Endodermal cell (in vitro differentiated cells): ENCODE measurements at regions not wholly inside any gene's neighbourhood (a gene's known extent, or its start where the extent isn't known, plus 50 kb on each side); places are given as distances from the start of the nearest gene placed in this dataset.

Source experiments
- DNase-seq: peaks from one replicate; pipeline ENCODE4 v3.0.0-alpha.2; 2017
- H3K27ac ChIP-seq: 2 replicates; pipeline ENCODE4 v1.5.1; 2013; ENCODE audit warnings: mild to moderate bottlenecking, low read depth, low read length, moderate library complexity
- H3K27me3 ChIP-seq: 2 replicates; pipeline ENCODE4 v1.6.1; 2013; ENCODE audit warnings: mild to moderate bottlenecking, low read length, moderate library complexity; ENCODE audit not compliant: insufficient read depth, control insufficient read depth, poor library complexity, severe bottlenecking
- H3K36me3 ChIP-seq: 2 replicates; pipeline ENCODE4 v1.7.0; 2013; ENCODE audit warnings: mild to moderate bottlenecking, low read length, moderate library complexity; ENCODE audit not compliant: control insufficient read depth, insufficient read depth
- H3K4me1 ChIP-seq: one replicate; pipeline ENCODE4 v1.7.0; 2013; ENCODE audit warnings: low read length; ENCODE audit not compliant: control insufficient read depth, insufficient read depth
- H3K4me3 ChIP-seq: 2 replicates; pipeline ENCODE4 v1.5.1; 2013; ENCODE audit warnings: mild to moderate bottlenecking, low read length, moderate library complexity
- H3K9ac ChIP-seq: 2 replicates; pipeline ENCODE4 v1.6.1; 2013; ENCODE audit warnings: mild to moderate bottlenecking, low read length, moderate library complexity; ENCODE audit not compliant: poor library complexity, severe bottlenecking; ENCODE audit errors: extremely low read depth
- H3K9me3 ChIP-seq: 2 replicates; pipeline ENCODE4 v1.6.1; 2013; ENCODE audit warnings: mild to moderate bottlenecking, low read length, moderate library complexity; ENCODE audit not compliant: control insufficient read depth
- H3K27ac Mint-ChIP-seq: 2 replicates; pipeline ENCODE4 v1.8.0; 2020; ENCODE audit warnings: mixed read lengths
- H3K27me3 Mint-ChIP-seq: 2 replicates; pipeline ENCODE4 v1.8.0; 2021; ENCODE audit warnings: mild to moderate bottlenecking, mixed read lengths; ENCODE audit not compliant: insufficient read depth
- H3K36me3 Mint-ChIP-seq: 2 replicates; pipeline ENCODE4 v1.8.0; 2020; ENCODE audit warnings: low read depth, mixed read lengths
- H3K4me1 Mint-ChIP-seq: 2 replicates; pipeline ENCODE4 v1.8.0; 2020; ENCODE audit warnings: mixed read lengths
- H3K4me3 Mint-ChIP-seq: 2 replicates; pipeline ENCODE4 v1.8.0; 2020; ENCODE audit warnings: mild to moderate bottlenecking, moderate library complexity, mixed read lengths
- H3K9me3 Mint-ChIP-seq: 2 replicates; pipeline ENCODE4 v1.8.0; 2020; ENCODE audit warnings: mild to moderate bottlenecking, mixed read lengths
- WGBS, 2 experiments: methylation state at CpG; one replicate each; pipeline versions ENCODE4 v1.1.5 to v1.1.7; 2013; ENCODE audit warnings: missing lambda C conversion rate in 2 of 2, mixed read lengths in 1 of 2; ENCODE audit not compliant: insufficient coverage in 1 of 2, insufficient read length in 1 of 2; 5-methylcytosine and 5-hydroxymethylcytosine counted together
- TF ChIP-seq, protein P1 (sequence below): fragments of 200-600 bp; sonication (generic); conservative IDR thresholded peaks from 2 replicates; pipeline ENCODE4 v1.5.0; 2021; ENCODE audit warnings: antibody characterized with exemption, mild to moderate bottlenecking

DNA sequence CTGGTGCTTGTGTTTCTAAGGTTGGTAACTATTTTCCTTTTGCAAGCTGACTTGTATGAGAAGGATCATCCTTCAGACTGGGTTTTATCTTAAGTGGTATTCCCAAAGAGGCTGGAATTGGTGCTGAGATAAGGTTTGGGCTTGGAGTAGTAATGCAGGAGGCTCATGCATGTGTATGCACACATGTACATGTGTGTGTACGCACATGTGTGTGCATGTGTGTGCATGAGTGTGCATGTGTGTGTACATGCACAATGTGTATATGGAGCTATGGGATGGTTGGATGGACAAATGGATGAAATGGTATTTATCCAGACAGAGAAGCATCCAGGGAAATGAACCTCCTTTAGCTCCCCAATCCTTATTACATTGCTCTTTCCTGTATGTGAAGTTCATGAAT lies 142.6 kb downstream of the CARTPT start:
- Mint-ChIP-seq H3K4me1 (peaks cover 11% of the 10 kb centered on the region), H3K27ac (no peak overlapping the region), H3K36me3 (no peaks in the 10 kb centered on the region), H3K27me3 (no peaks in the 10 kb centered on the region), H3K4me3 (no peak overlapping the region), H3K9me3 (peaks cover 10% of the 10 kb centered on the region)
- Histone ChIP-seq H3K4me3 (no peak overlapping the region), H3K27ac (no peak overlapping the region), H3K27me3 (no peaks in the 10 kb centered on the region), H3K9ac (no peak overlapping the region), H3K4me1 (no peaks in the 10 kb centered on the region), H3K9me3 (no peaks in the 10 kb centered on the region), H3K36me3 (no peaks in the 10 kb centered on the region)
- TF ChIP-seq, protein P1, sequence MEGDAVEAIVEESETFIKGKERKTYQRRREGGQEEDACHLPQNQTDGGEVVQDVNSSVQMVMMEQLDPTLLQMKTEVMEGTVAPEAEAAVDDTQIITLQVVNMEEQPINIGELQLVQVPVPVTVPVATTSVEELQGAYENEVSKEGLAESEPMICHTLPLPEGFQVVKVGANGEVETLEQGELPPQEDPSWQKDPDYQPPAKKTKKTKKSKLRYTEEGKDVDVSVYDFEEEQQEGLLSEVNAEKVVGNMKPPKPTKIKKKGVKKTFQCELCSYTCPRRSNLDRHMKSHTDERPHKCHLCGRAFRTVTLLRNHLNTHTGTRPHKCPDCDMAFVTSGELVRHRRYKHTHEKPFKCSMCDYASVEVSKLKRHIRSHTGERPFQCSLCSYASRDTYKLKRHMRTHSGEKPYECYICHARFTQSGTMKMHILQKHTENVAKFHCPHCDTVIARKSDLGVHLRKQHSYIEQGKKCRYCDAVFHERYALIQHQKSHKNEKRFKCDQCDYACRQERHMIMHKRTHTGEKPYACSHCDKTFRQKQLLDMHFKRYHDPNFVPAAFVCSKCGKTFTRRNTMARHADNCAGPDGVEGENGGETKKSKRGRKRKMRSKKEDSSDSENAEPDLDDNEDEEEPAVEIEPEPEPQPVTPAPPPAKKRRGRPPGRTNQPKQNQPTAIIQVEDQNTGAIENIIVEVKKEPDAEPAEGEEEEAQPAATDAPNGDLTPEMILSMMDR, result no peak
- no CpG with 5 or more reads among the region's 1 CpG for WGBS, 2 experiments
- DNase-seq, result no peak

DNA sequence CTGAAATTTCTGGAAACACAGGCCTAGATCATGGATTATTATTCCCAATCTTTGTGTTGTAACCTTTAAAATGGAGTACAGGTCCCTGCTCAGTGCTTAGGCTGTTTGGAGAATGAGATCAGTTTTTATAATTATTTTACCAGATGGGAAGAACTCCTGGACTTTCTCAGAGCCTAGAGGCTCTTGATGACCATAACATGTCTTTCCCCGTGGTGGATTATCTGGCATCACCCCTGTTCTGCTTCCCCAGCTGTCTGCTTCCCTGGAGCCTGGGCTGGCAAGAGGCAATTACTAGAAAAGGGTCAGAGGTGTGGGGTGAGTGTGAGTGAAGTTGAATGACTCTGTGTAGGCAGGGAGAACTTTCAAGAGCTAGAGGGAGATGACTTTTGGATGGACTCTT lies 143.0 kb downstream of the CARTPT start:
- Histone ChIP-seq H3K4me3 (no peak overlapping the region), H3K27me3 (no peaks in the 10 kb centered on the region), H3K9me3 (no peaks in the 10 kb centered on the region), H3K9ac (no peak overlapping the region), H3K4me1 (no peaks in the 10 kb centered on the region), H3K27ac (no peak overlapping the region), H3K36me3 (no peaks in the 10 kb centered on the region)
- 89 to 90% methylated on average over 1 of the region's 1 CpG for WGBS, 2 experiments
- Mint-ChIP-seq H3K4me1 (peaks cover 11% of the 10 kb centered on the region), H3K9me3 (peaks cover 9% of the 10 kb centered on the region), H3K4me3 (no peak overlapping the region), H3K27ac (no peak overlapping the region), H3K36me3 (no peaks in the 10 kb centered on the region), H3K27me3 (no peaks in the 10 kb centered on the region)
- no peak for DNase-seq
- TF ChIP-seq, protein P1, result no peak

DNA sequence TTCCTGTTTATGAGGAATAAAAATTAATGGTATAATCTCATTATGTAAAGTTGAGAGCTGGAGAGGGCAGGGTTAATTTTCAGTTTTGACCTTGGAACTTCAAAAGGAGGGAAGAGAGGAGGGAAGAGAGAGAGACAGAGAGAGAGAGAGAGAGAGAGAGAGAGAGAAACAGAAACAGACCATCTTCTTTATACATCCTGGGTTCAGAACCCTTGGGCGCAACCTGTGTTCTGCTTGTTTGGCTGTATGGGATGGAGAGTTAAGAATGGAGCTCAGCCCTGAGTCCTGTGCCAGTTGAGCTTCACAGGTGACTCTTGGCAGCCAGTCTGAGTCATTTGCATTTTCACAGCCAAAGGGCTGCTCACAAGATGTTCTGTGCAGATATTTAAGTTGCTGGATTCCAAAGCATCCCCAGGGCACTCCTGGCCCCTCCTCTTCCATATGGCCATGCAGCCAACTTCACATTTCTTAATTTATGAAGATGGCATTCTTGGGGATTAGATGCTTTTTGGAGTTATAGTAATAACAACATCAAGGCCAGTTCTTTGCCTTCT lies 143.5 kb downstream of the CARTPT start:
- TF ChIP-seq, protein P1, result no peak
- no peaks in the 10 kb centered on the region for H3K27me3 Mint-ChIP-seq
- peaks cover 5% of the 10 kb centered on the region for H3K9me3 Mint-ChIP-seq
- H3K27ac ChIP-seq, result no peak overlapping the region
- H3K4me3 ChIP-seq, result no peak overlapping the region
- H3K27ac Mint-ChIP-seq, result no peak overlapping the region
- H3K9ac ChIP-seq, result no peak overlapping the region
- H3K4me3 Mint-ChIP-seq, result no peak overlapping the region
- no peaks in the 10 kb centered on the region for H3K9me3 ChIP-seq
- peaks cover 11% of the 10 kb centered on the region for H3K4me1 Mint-ChIP-seq
- DNase-seq, result no peak
- H3K4me1 ChIP-seq, result no peaks in the 10 kb centered on the region
- no peaks in the 10 kb centered on the region for H3K36me3 Mint-ChIP-seq
- no peaks in the 10 kb centered on the region for H3K27me3 ChIP-seq
- 0 to 6% methylated on average over 1 of the region's 1 CpG for WGBS, 2 experiments
- H3K36me3 ChIP-seq, result no peaks in the 10 kb centered on the region
